ENCODE measurements at regions not wholly inside any gene's neighbourhood (a gene's known extent, or its start where the extent isn't known, plus 50 kb on each side); places are given as distances from the start of the nearest gene placed in this dataset.

DNA sequence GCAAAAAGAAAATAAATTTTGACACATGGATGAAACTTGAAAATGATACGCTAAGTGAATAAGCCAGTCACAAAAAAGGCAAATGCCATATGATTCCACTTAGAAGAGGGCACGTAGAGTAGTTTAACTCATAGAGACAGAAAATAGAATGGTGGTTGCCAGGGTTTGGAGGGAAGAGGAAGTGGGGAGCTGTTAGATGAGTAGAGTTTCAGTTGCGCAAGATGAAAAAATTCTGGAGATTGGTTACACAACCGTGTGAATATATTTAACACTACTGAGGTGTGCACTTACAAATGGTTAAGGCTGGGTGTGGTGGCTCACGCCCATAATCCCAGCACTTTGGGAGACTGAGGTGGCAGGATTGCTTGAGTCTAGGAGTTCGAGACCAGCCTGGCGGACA is 93.4 kb upstream of the TMEM132E start:
- TF ChIP-seq, protein P1, sequence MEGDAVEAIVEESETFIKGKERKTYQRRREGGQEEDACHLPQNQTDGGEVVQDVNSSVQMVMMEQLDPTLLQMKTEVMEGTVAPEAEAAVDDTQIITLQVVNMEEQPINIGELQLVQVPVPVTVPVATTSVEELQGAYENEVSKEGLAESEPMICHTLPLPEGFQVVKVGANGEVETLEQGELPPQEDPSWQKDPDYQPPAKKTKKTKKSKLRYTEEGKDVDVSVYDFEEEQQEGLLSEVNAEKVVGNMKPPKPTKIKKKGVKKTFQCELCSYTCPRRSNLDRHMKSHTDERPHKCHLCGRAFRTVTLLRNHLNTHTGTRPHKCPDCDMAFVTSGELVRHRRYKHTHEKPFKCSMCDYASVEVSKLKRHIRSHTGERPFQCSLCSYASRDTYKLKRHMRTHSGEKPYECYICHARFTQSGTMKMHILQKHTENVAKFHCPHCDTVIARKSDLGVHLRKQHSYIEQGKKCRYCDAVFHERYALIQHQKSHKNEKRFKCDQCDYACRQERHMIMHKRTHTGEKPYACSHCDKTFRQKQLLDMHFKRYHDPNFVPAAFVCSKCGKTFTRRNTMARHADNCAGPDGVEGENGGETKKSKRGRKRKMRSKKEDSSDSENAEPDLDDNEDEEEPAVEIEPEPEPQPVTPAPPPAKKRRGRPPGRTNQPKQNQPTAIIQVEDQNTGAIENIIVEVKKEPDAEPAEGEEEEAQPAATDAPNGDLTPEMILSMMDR (IDR thresholded peaks at IDR 0.05; ENCODE audit: low read depth, low read length), result no peak
- no peak for TF ChIP-seq EZH2phosphoT487 (IDR thresholded peaks at IDR 0.05; ENCODE audit: low read depth)

Data from OCI-LY3 (cell line).